Endothelial cell of umbilical vein (primary cell): ENCODE measurements at regions not wholly inside any gene's neighbourhood (a gene's known extent, or its start where the extent isn't known, plus 50 kb on each side); places are given as distances from the start of the nearest gene placed in this dataset.

Experiments
- BruUV-seq: library from RNA; stranded (reverse); fragments of 400-500 nt; replicated peaks from 2 replicates; lab custom pipeline; 2021; lab: Mats Ljungman, UMichigan
- CTCF ChIA-PET: fragments of 300-600, 350-600 bp; sonication (Branson Sonifier 250); formaldehyde crosslinking; loops from one replicate; lab custom pipeline; 2021; ENCODE audit warnings: antibody characterized with exemption, inconsistent platforms; lab: Charles Lee
- POLR2A ChIA-PET: fragments of 300-600, 350-600 bp; sonication (Branson Sonifier 250); formaldehyde crosslinking; loops from one replicate; lab custom pipeline; 2021; ENCODE audit warnings: antibody characterized with exemption, inconsistent platforms; lab: Charles Lee
- DNase-seq: peaks from one replicate; pipeline ENCODE4 v3.0.0-alpha.2; 2011; ENCODE audit warnings: low read depth, low spot score
- FAIRE-seq: peaks from 2 replicates; lab custom pipeline; 2011; peaks lifted over from hg19 to GRCh38; lab: Jason Lieb, UNC
- H2AFZ ChIP-seq: 2 replicates; pipeline ENCODE4 v1.6.0; 2012; ENCODE audit warnings: low read depth, low read length, control low read depth, inconsistent platforms
- H3K27ac ChIP-seq: 2 replicates; pipeline ENCODE4 v1.5.1; 2011; ENCODE audit warnings: low read depth, mild to moderate bottlenecking, control low read depth, low read length, moderate library complexity; ENCODE audit not compliant: insufficient read depth
- H3K27me3 ChIP-seq, 2 experiments: 2 replicates each; pipeline versions ENCODE4 v1.6.0 to v1.6.1; 2011; ENCODE audit warnings: low read length in 2 of 2, mixed read lengths in 1 of 2; ENCODE audit not compliant: control insufficient read depth in 2 of 2, insufficient read depth in 2 of 2
- H3K36me3 ChIP-seq, 2 experiments: 2 replicates in 1 of 2; 3 replicates in 1 of 2; pipeline ENCODE4 v1.5.1; 2011; ENCODE audit warnings: low read length in 2 of 2, mild to moderate bottlenecking in 1 of 2, moderate library complexity in 1 of 2; ENCODE audit not compliant: control insufficient read depth in 2 of 2, insufficient read depth in 2 of 2; ENCODE audit errors: extremely low read depth in 1 of 2
- H3K4me1 ChIP-seq: 3 replicates; pipeline ENCODE4 v1.5.1; 2011; ENCODE audit warnings: mild to moderate bottlenecking, low read length; ENCODE audit not compliant: control insufficient read depth, insufficient read depth; ENCODE audit errors: extremely low read depth
- H3K4me2 ChIP-seq: 2 replicates; pipeline ENCODE4 v1.6.1; 2011; ENCODE audit warnings: low read length, control low read depth, mixed read lengths; ENCODE audit not compliant: insufficient read depth
- H3K4me3 ChIP-seq, 3 experiments: fragments of 200-600 bp in 1 of 3; sonication (generic), shearing (Covaris generic) in 1 of 3; replicated peaks in 1 of 3; 2 replicates each; pipeline ENCODE4 v1.5.1; 2011 to 2016; ENCODE audit warnings: control low read depth in 3 of 3, low read length in 3 of 3, mild to moderate bottlenecking in 2 of 3, inconsistent platforms in 1 of 3, low read depth in 1 of 3, moderate library complexity in 1 of 3; ENCODE audit not compliant: insufficient read depth in 1 of 3
- H3K79me2 ChIP-seq: 2 replicates; pipeline ENCODE4 v1.6.0; 2012; ENCODE audit warnings: low read length, inconsistent platforms; ENCODE audit not compliant: control insufficient read depth, insufficient read depth
- H3K9ac ChIP-seq: replicated peaks from 2 replicates; pipeline ENCODE3; 2011; ENCODE audit warnings: low read length, control low read depth; ENCODE audit not compliant: insufficient read depth; ENCODE audit errors: extremely low read depth
- H3K9me1 ChIP-seq: replicated peaks from 3 replicates; pipeline ENCODE4 v1.6.0; 2011; ENCODE audit warnings: mild to moderate bottlenecking, low read length; ENCODE audit not compliant: control insufficient read depth, insufficient read depth; ENCODE audit errors: extremely low read depth
- H3K9me3 ChIP-seq: replicated peaks from 2 replicates; pipeline ENCODE4 v1.5.1; 2012; ENCODE audit warnings: low read length, inconsistent platforms; ENCODE audit not compliant: control insufficient read depth, insufficient read depth
- H4K20me1 ChIP-seq: replicated peaks from 2 replicates; pipeline ENCODE3; 2011; ENCODE audit warnings: mild to moderate bottlenecking, low read length; ENCODE audit not compliant: control insufficient read depth, insufficient read depth; ENCODE audit errors: extremely low read depth
- EZH2 ChIP-seq: IDR thresholded peaks from 2 replicates; pipeline ENCODE4 v1.6.1; 2012; ENCODE audit warnings: borderline replicate concordance, low read depth, mild to moderate bottlenecking, moderate library complexity, low read length, inconsistent platforms; ENCODE audit not compliant: severe bottlenecking
- FOS ChIP-seq: IDR thresholded peaks from 2 replicates; pipeline ENCODE4 v1.6.1; 2011; ENCODE audit warnings: mild to moderate bottlenecking, low read length, moderate library complexity, borderline replicate concordance; ENCODE audit not compliant: insufficient read depth
- GATA2 ChIP-seq: IDR thresholded peaks from 2 replicates; pipeline ENCODE4 v1.7.0; 2011; ENCODE audit warnings: low read depth, mild to moderate bottlenecking, moderate library complexity, mixed read lengths, low read length; ENCODE audit not compliant: insufficient read length, insufficient read depth
- JUN ChIP-seq: IDR thresholded peaks from 2 replicates; pipeline ENCODE4 v1.6.1; 2011; ENCODE audit warnings: borderline replicate concordance, low read depth; ENCODE audit not compliant: insufficient read length, insufficient read depth
- MYC ChIP-seq: IDR thresholded peaks from one replicate; pipeline ENCODE4 v1.6.1; 2011; ENCODE audit warnings: mild to moderate bottlenecking, low read depth, low read length
- POLR2A ChIP-seq: IDR thresholded peaks from 2 replicates; pipeline ENCODE4 v1.6.1; 2012; ENCODE audit warnings: low read depth, mild to moderate bottlenecking, control low read depth, low read length
- POLR2AphosphoS5 ChIP-seq: IDR thresholded peaks from 2 replicates; pipeline ENCODE4 v1.6.1; 2012; ENCODE audit warnings: low read depth, mild to moderate bottlenecking, control low read depth, low read length, moderate library complexity; ENCODE audit not compliant: insufficient read depth
- dilution Hi-C: fragments of 300-500 bp; cut with MboI; formaldehyde crosslinking; loops from one replicate; pipeline ENCODE4 v1.15.0; 2019; ENCODE audit warnings: low sequenced_read_pairs; ENCODE audit not compliant: extremely low pct_ligation_motif_present
- intact Hi-C: fragments of 100-400 bp; cut with micrococcal nuclease; formaldehyde crosslinking; loops from one replicate; pipeline ENCODE4 v1.10.0; 2022
- TF ChIP-seq, protein P1 (sequence below), 2 donors: IDR thresholded peaks; 1 replicate in 1 of 2; 2 replicates in 1 of 2; pipeline ENCODE4 v1.5.1; 2011; ENCODE audit warnings: low read length in 2 of 2, mild to moderate bottlenecking in 2 of 2, moderate library complexity in 2 of 2, control low read depth in 1 of 2, inconsistent platforms in 1 of 2, low read depth in 1 of 2; ENCODE audit not compliant: insufficient read depth in 1 of 2; ENCODE audit errors: extremely low read depth in 1 of 2
- TF ChIP-seq, protein P2 (sequence below): IDR thresholded peaks from 2 replicates; pipeline ENCODE4 v1.6.1; 2011; ENCODE audit not compliant: insufficient read depth, insufficient read length

DNA sequence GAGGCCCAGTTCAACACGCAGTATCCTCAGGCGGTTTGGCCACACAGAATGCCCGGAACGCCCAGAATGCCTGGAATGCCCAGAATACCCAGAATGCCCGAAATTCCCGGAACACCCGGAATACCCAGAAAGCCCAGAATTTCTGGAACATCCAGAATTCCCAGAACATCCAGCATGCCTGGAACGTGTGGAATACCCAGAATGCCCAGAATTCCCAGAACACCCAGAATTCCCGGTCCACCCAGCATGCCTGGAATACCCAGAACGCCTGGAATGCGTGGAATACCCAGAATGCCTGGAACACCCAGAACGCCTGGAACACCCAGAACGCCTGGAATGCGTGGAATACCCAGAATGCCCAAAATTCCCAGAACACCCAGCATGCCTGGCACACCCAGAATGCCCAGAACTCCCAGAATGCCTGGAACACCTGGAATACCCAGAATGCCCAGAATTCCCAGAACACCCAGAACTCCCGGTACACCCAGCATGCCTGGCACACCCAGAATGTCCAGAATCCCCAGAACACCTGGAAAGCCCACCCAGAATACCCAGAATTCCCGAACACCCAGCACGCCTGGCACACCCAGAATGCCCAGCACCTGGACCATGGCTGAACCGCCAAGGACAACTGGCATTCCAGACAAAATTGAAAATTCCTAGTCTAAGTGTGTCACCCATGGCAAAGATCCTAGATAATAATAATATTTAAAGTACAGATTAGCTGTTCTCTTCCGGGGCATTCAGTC, 487.4 kb upstream of the SALL3 start:
- dilution Hi-C loops (no loop called here), intact Hi-C loops (no loop called here)
- TF ChIP-seq, protein P1, sequence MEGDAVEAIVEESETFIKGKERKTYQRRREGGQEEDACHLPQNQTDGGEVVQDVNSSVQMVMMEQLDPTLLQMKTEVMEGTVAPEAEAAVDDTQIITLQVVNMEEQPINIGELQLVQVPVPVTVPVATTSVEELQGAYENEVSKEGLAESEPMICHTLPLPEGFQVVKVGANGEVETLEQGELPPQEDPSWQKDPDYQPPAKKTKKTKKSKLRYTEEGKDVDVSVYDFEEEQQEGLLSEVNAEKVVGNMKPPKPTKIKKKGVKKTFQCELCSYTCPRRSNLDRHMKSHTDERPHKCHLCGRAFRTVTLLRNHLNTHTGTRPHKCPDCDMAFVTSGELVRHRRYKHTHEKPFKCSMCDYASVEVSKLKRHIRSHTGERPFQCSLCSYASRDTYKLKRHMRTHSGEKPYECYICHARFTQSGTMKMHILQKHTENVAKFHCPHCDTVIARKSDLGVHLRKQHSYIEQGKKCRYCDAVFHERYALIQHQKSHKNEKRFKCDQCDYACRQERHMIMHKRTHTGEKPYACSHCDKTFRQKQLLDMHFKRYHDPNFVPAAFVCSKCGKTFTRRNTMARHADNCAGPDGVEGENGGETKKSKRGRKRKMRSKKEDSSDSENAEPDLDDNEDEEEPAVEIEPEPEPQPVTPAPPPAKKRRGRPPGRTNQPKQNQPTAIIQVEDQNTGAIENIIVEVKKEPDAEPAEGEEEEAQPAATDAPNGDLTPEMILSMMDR (IDR thresholded peaks at IDR 0.05; ENCODE audit: extremely low read depth in 1 of 2, insufficient read depth in 1 of 2, low read depth in 1 of 2, low read length in 2 of 2), result no peak
- TF ChIP-seq MYC (no peak), FOS (no peak), EZH2 (no peak), GATA2 (no peak), POLR2AphosphoS5 (no peak), POLR2A (no peak), JUN (no peak)
- TF ChIP-seq, protein P2, sequence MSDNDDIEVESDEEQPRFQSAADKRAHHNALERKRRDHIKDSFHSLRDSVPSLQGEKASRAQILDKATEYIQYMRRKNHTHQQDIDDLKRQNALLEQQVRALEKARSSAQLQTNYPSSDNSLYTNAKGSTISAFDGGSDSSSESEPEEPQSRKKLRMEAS, result no peak
- POLR2A ChIA-PET, result no interaction called here
- Histone ChIP-seq H3K4me3 (no peak overlapping the region), H3K4me1 (no peaks in the 10 kb centered on the region), H3K79me2 (no peaks in the 10 kb centered on the region), H4K20me1 (no peaks in the 10 kb centered on the region), H3K36me3 (no peaks in the 10 kb centered on the region), H3K27me3 (no peaks in the 10 kb centered on the region), H3K9me1 (no peaks in the 10 kb centered on the region), H3K4me2 (no peak overlapping the region), H3K9me3 (peaks cover 8% of the 10 kb centered on the region), H3K27ac (no peak overlapping the region), H3K9ac (no peak overlapping the region), H2AFZ (no peak overlapping the region)
- FAIRE-seq, result no peak
- no peak for DNase-seq
- CTCF ChIA-PET, result no interaction called here
- no TSS peak for BruUV-seq
